Pancreas (tissue), 10 donors: ENCODE measurements at regions not wholly inside any gene's neighbourhood (a gene's known extent, or its start where the extent isn't known, plus 50 kb on each side); places are given as distances from the start of the nearest gene placed in this dataset.

Experiments used
- ATAC-seq, 4 donors: fragments of 200-7000 bp; cut with Tn5 transposase; one replicate each; pipeline versions ENCODE4 v1.8.0 to v1.9.1; 2020; ENCODE audit warnings: mild to moderate bottlenecking in 4 of 4, moderate library complexity in 4 of 4
- DNase-seq, 6 donors: peaks; one replicate each; pipeline ENCODE4 v3.0.0-alpha.2; 2020
- FAIRE-seq: peaks from 2 replicates; lab custom pipeline; 2012; peaks lifted over from hg19 to GRCh38; lab: Jason Lieb, UNC
- H3K27ac ChIP-seq, 4 donors: fragments of 200-600 bp; sonication (generic); 1 replicate in 3 of 4; 2 replicates in 1 of 4; pipeline versions ENCODE4 v1.5.0 to v1.8.0; 2020
- H3K27me3 ChIP-seq, 4 donors: fragments of 200-600 bp; one replicate each; pipeline ENCODE4 v1.8.0; 2021
- H3K36me3 ChIP-seq, 3 donors: fragments of 200-600 bp; sonication (generic) in 1 of 3; one replicate each; pipeline versions ENCODE4 v1.5.0 to v1.8.0; 2020 to 2021
- H3K4me1 ChIP-seq, 3 donors: fragments of 200-600 bp; one replicate each; pipeline ENCODE4 v1.8.0; 2021
- H3K4me3 ChIP-seq, 4 donors: fragments of 200-600 bp; sonication (generic) in 2 of 4; one replicate each; pipeline versions ENCODE4 v1.5.0 to v1.8.0; 2020 to 2021
- H3K9me3 ChIP-seq, 4 donors: fragments of 200-600 bp; one replicate each; pipeline ENCODE4 v1.8.0; 2021
- CTCF ChIP-seq, 4 donors: fragments of 200-600 bp; sonication (generic) in 3 of 4; IDR thresholded peaks; one replicate each; pipeline versions ENCODE4 v1.5.0 to v1.8.0; 2021; ENCODE audit warnings: antibody characterized with exemption in 4 of 4
- WGBS, 2 donors: extraction: QIAGEN DNeasy Blood & Tissue Kit; methylation state at CpG; one replicate each; pipeline ENCODE4 v1.1.7; 2013; 5-methylcytosine and 5-hydroxymethylcytosine counted together
- intact Hi-C, 3 donors: fragments of 100-400 bp; cut with DNase I; formaldehyde crosslinking; loops; one replicate each; pipeline versions ENCODE4 v1.11.1 to v1.14.2; 2022
- donor health status: healthy with polysubstance abuse.
- donor health status: DM: no; HTN: no; CAD: no; lungs with moderate emphysema.
- donor health status: DM: no; HTN: no; CAD: no.
- donor health status: control.
- donor health status: control.
- donor health status: Bipolar disorder and iron deficiency.
- donor health status: DM: yes; HTN: yes; CAD: no.
- donor health status: DM: no; HTN: no; CAD: no.
- donor health status: DM: no; HTN: no; CAD: no.
- donor health status: DM: yes; HTN: yes; CAD: no.

- 75 to 89% methylated on average over 2 of the region's 2 CpGs for WGBS, 2 donors
These were observed 85.2 kb upstream of the WDR72 start for GRCh38 chr15:53844634-53845033.

GRCh38 chr15:53843869-53844569 lies 84.6 kb upstream of the WDR72 start:
- H3K4me1 ChIP-seq = no peaks in the 10 kb centered on the region
- no peak overlapping the region for H3K27ac ChIP-seq
- H3K9me3 ChIP-seq = no peaks in the 10 kb centered on the region
- no peaks in the 10 kb centered on the region for H3K36me3 ChIP-seq
- H3K27me3 ChIP-seq = no peaks in the 10 kb centered on the region
- FAIRE-seq (no peak), ATAC-seq (no peak), DNase-seq (no peak)
- intact Hi-C loops = no loop called here
- WGBS, 2 donors = 60 to 62% methylated on average over 3 of the region's 3 CpGs
- no peak for TF ChIP-seq CTCF (IDR thresholded peaks at IDR 0.05)
- no peak overlapping the region for H3K4me3 ChIP-seq

More at GRCh38 chr15:53844634-53845033, 85.2 kb upstream of the WDR72 start:
- Histone ChIP-seq H3K4me1 (no peaks in the 10 kb centered on the region), H3K27ac (no peak overlapping the region), H3K9me3 (no peaks in the 10 kb centered on the region), H3K4me3 (no peak overlapping the region), H3K27me3 (no peaks in the 10 kb centered on the region), H3K36me3 (no peaks in the 10 kb centered on the region)
- FAIRE-seq (no peak), ATAC-seq (no peak), DNase-seq (no peak)
- intact Hi-C loops = no loop called here
- no peak for TF ChIP-seq CTCF (IDR thresholded peaks at IDR 0.05)

GRCh38 chr15:53843166-53843565 lies 83.7 kb upstream of the WDR72 start:
- no peaks in the 10 kb centered on the region for H3K36me3 ChIP-seq
- H3K27ac ChIP-seq = no peak overlapping the region
- ATAC-seq (no peak), FAIRE-seq (no peak), DNase-seq (no peak)
- H3K4me1 ChIP-seq = no peaks in the 10 kb centered on the region
- H3K27me3 ChIP-seq = no peaks in the 10 kb centered on the region
- no peak overlapping the region for H3K4me3 ChIP-seq
- 96 to 100% methylated on average over 2 of the region's 2 CpGs for WGBS, 2 donors
- no peaks in the 10 kb centered on the region for H3K9me3 ChIP-seq
- intact Hi-C loops = no loop called here
- TF ChIP-seq CTCF (IDR thresholded peaks at IDR 0.05) = no peak

- Histone ChIP-seq H3K4me3 (no peak overlapping the region), H3K4me1 (peaks cover 0 to 5% (median 0%) of the 10 kb centered on the region in 3 donors), H3K9me3 (no peaks in the 10 kb centered on the region), H3K27me3 (no peaks in the 10 kb centered on the region), H3K36me3 (no peaks in the 10 kb centered on the region), H3K27ac (no peak overlapping the region)
- ATAC-seq (no peak), FAIRE-seq (no peak), DNase-seq (no peak)
- WGBS, 2 donors = 0% methylated on average over 1 of the region's 1 CpG
- TF ChIP-seq CTCF (IDR thresholded peaks at IDR 0.05) = no peak
- intact Hi-C loops = no loop called here
These were observed 82.2 kb upstream of the WDR72 start for GRCh38 chr15:53841651-53842050.

GRCh38 chr15:53840681-53841080 lies 81.2 kb upstream of the WDR72 start:
- Histone ChIP-seq H3K27me3 (no peaks in the 10 kb centered on the region), H3K27ac (no peak overlapping the region), H3K36me3 (no peaks in the 10 kb centered on the region), H3K9me3 (no peaks in the 10 kb centered on the region), H3K4me1 (peaks cover 0 to 5% (median 0%) of the 10 kb centered on the region in 3 donors), H3K4me3 (no peak overlapping the region)
- no peak for FAIRE-seq
- 85 to 92% methylated on average over 2 of the region's 2 CpGs for WGBS, 2 donors
- no peak for TF ChIP-seq CTCF (IDR thresholded peaks at IDR 0.05)
- intact Hi-C loops = no loop called here
- DNase-seq = no peak
- ATAC-seq = no peak
